ENCODE measurements at regions not wholly inside any gene's neighbourhood (a gene's known extent, or its start where the extent isn't known, plus 50 kb on each side); places are given as distances from the start of the nearest gene placed in this dataset.

- no peak overlapping the region for H4K12ac ChIP-seq (ENCODE audit: low read depth, low read length)
- no peak overlapping the region for H3K4me3 ChIP-seq (ENCODE audit: low read depth, low read length)
- H3K23ac ChIP-seq (ENCODE audit: low read length) = no peak overlapping the region
- no peaks in the 10 kb centered on the region for H3K79me2 ChIP-seq (ENCODE audit: control insufficient read depth, insufficient read depth, low read length, poor library complexity)
- H2BK12ac ChIP-seq (ENCODE audit: low read length) = no peak overlapping the region
- H3K9ac ChIP-seq (ENCODE audit: low read length) = no peak overlapping the region
- no peak overlapping the region for H2BK120ac ChIP-seq (ENCODE audit: insufficient read depth, low read length, poor library complexity)
- H3K4me1 ChIP-seq (ENCODE audit: control insufficient read depth in 1 of 2, insufficient read depth in 2 of 2, low read length in 2 of 2) = no peaks in the 10 kb centered on the region
- H4K8ac ChIP-seq (ENCODE audit: low read depth, low read length) = no peak overlapping the region
- no peaks in the 10 kb centered on the region for H3K27me3 ChIP-seq (ENCODE audit: insufficient read depth, low read length)
- H3K4me2 ChIP-seq (ENCODE audit: low read length) = no peak overlapping the region
- WGBS (ENCODE audit: extremely low coverage, insufficient coverage, insufficient read length) = no CpG with 5 or more reads among the region's 1 CpG
- H3K27ac ChIP-seq (ENCODE audit: low read depth, low read length) = no peak overlapping the region
- no peak overlapping the region for H3K14ac ChIP-seq (ENCODE audit: low read length)
- no peaks in the 10 kb centered on the region for H3K9me3 ChIP-seq (ENCODE audit: insufficient read depth, low read depth, low read length)
- H3K4ac ChIP-seq (ENCODE audit: low read depth, low read length) = no peak overlapping the region
- no peaks in the 10 kb centered on the region for H3K79me1 ChIP-seq (ENCODE audit: low read length)
- H3K36me3 ChIP-seq (ENCODE audit: control insufficient read depth in 1 of 2, insufficient read depth in 2 of 2, low read length in 2 of 2) = no peaks in the 10 kb centered on the region
- DNase-seq = no peak
- H2AFZ ChIP-seq (ENCODE audit: insufficient read depth, low read length, poor library complexity) = no peak overlapping the region
- no peak overlapping the region for H2BK5ac ChIP-seq (ENCODE audit: low read depth, low read length, poor library complexity)
- no peak overlapping the region for H3K18ac ChIP-seq (ENCODE audit: low read length)
- H2AK5ac ChIP-seq (ENCODE audit: low read length) = no peak overlapping the region
- no peak overlapping the region for H4K91ac ChIP-seq (ENCODE audit: low read depth, low read length)
These were observed 235.3 kb upstream of the MME start for GRCh38 chr3:154844863-154845262.

GRCh38 chr3:154843647-154844046 is 236.5 kb upstream of the MME start:
- Histone ChIP-seq H3K9ac (ENCODE audit: low read length) (no peak overlapping the region), H2BK120ac (ENCODE audit: insufficient read depth, low read length, poor library complexity) (no peak overlapping the region), H3K4me1 (ENCODE audit: control insufficient read depth in 1 of 2, insufficient read depth in 2 of 2, low read length in 2 of 2) (no peaks in the 10 kb centered on the region), H3K4me2 (ENCODE audit: low read length) (no peak overlapping the region), H3K4me3 (ENCODE audit: low read depth, low read length) (no peak overlapping the region), H3K9me3 (ENCODE audit: insufficient read depth, low read depth, low read length) (no peaks in the 10 kb centered on the region), H3K27ac (ENCODE audit: low read depth, low read length) (no peak overlapping the region), H4K8ac (ENCODE audit: low read depth, low read length) (no peak overlapping the region), H3K14ac (ENCODE audit: low read length) (no peak overlapping the region), H3K27me3 (ENCODE audit: insufficient read depth, low read length) (no peaks in the 10 kb centered on the region), H3K79me1 (ENCODE audit: low read length) (no peaks in the 10 kb centered on the region), H3K18ac (ENCODE audit: low read length) (no peak overlapping the region), H4K91ac (ENCODE audit: low read depth, low read length) (no peak overlapping the region), H3K79me2 (ENCODE audit: control insufficient read depth, insufficient read depth, low read length, poor library complexity) (no peaks in the 10 kb centered on the region), H2BK5ac (ENCODE audit: low read depth, low read length, poor library complexity) (no peak overlapping the region), H3K36me3 (ENCODE audit: control insufficient read depth in 1 of 2, insufficient read depth in 2 of 2, low read length in 2 of 2) (no peaks in the 10 kb centered on the region), H2AK5ac (ENCODE audit: low read length) (no peak overlapping the region), H2BK12ac (ENCODE audit: low read length) (no peak overlapping the region), H3K23ac (ENCODE audit: low read length) (no peak overlapping the region), H2AFZ (ENCODE audit: insufficient read depth, low read length, poor library complexity) (no peak overlapping the region), H3K4ac (ENCODE audit: low read depth, low read length) (no peak overlapping the region), H4K12ac (ENCODE audit: low read depth, low read length) (no peak overlapping the region)
- no peak for DNase-seq
- WGBS (ENCODE audit: extremely low coverage, insufficient coverage, insufficient read length) = no CpG with 5 or more reads among the region's 1 CpG

GRCh38 chr3:154842536-154842935 is 237.6 kb upstream of the MME start:
- Histone ChIP-seq H3K4me2 (ENCODE audit: low read length) (no peak overlapping the region), H4K12ac (ENCODE audit: low read depth, low read length) (no peak overlapping the region), H2AFZ (ENCODE audit: insufficient read depth, low read length, poor library complexity) (no peak overlapping the region), H3K36me3 (ENCODE audit: control insufficient read depth in 1 of 2, insufficient read depth in 2 of 2, low read length in 2 of 2) (no peaks in the 10 kb centered on the region), H2BK120ac (ENCODE audit: insufficient read depth, low read length, poor library complexity) (no peak overlapping the region), H3K9me3 (ENCODE audit: insufficient read depth, low read depth, low read length) (no peaks in the 10 kb centered on the region), H2BK12ac (ENCODE audit: low read length) (no peak overlapping the region), H3K4ac (ENCODE audit: low read depth, low read length) (no peak overlapping the region), H4K8ac (ENCODE audit: low read depth, low read length) (no peak overlapping the region), H3K14ac (ENCODE audit: low read length) (no peak overlapping the region), H3K79me2 (ENCODE audit: control insufficient read depth, insufficient read depth, low read length, poor library complexity) (no peaks in the 10 kb centered on the region), H4K91ac (ENCODE audit: low read depth, low read length) (no peak overlapping the region), H3K27ac (ENCODE audit: low read depth, low read length) (no peak overlapping the region), H3K79me1 (ENCODE audit: low read length) (no peaks in the 10 kb centered on the region), H3K9ac (ENCODE audit: low read length) (no peak overlapping the region), H2AK5ac (ENCODE audit: low read length) (no peak overlapping the region), H3K4me1 (ENCODE audit: control insufficient read depth in 1 of 2, insufficient read depth in 2 of 2, low read length in 2 of 2) (no peaks in the 10 kb centered on the region), H2BK5ac (ENCODE audit: low read depth, low read length, poor library complexity) (no peak overlapping the region), H3K18ac (ENCODE audit: low read length) (no peak overlapping the region), H3K27me3 (ENCODE audit: insufficient read depth, low read length) (no peaks in the 10 kb centered on the region), H3K4me3 (ENCODE audit: low read depth, low read length) (no peak overlapping the region), H3K23ac (ENCODE audit: low read length) (no peak overlapping the region)
- WGBS (ENCODE audit: extremely low coverage, insufficient coverage, insufficient read length) = no CpG with 5 or more reads among the region's 2 CpGs
- DNase-seq = no peak

GRCh38 chr3:154835639-154836038 is 244.5 kb upstream of the MME start:
- Histone ChIP-seq H3K27me3 (ENCODE audit: insufficient read depth, low read length) (no peaks in the 10 kb centered on the region), H3K79me2 (ENCODE audit: control insufficient read depth, insufficient read depth, low read length, poor library complexity) (no peaks in the 10 kb centered on the region), H2AK5ac (ENCODE audit: low read length) (no peak overlapping the region), H2BK12ac (ENCODE audit: low read length) (no peak overlapping the region), H4K91ac (ENCODE audit: low read depth, low read length) (no peak overlapping the region), H3K4me2 (ENCODE audit: low read length) (no peak overlapping the region), H4K12ac (ENCODE audit: low read depth, low read length) (no peak overlapping the region), H3K14ac (ENCODE audit: low read length) (no peak overlapping the region), H3K4me1 (ENCODE audit: control insufficient read depth in 1 of 2, insufficient read depth in 2 of 2, low read length in 2 of 2) (no peaks in the 10 kb centered on the region), H3K79me1 (ENCODE audit: low read length) (no peaks in the 10 kb centered on the region), H3K9me3 (ENCODE audit: insufficient read depth, low read depth, low read length) (no peaks in the 10 kb centered on the region), H3K23ac (ENCODE audit: low read length) (no peak overlapping the region), H3K27ac (ENCODE audit: low read depth, low read length) (no peak overlapping the region), H2AFZ (ENCODE audit: insufficient read depth, low read length, poor library complexity) (no peak overlapping the region), H2BK5ac (ENCODE audit: low read depth, low read length, poor library complexity) (no peak overlapping the region), H3K36me3 (ENCODE audit: control insufficient read depth in 1 of 2, insufficient read depth in 2 of 2, low read length in 2 of 2) (peaks cover 0 to 2% of the 10 kb centered on the region in 2 experiments), H3K4ac (ENCODE audit: low read depth, low read length) (no peak overlapping the region), H3K9ac (ENCODE audit: low read length) (no peak overlapping the region), H2BK120ac (ENCODE audit: insufficient read depth, low read length, poor library complexity) (no peak overlapping the region), H3K4me3 (ENCODE audit: low read depth, low read length) (no peak overlapping the region), H3K18ac (ENCODE audit: low read length) (no peak overlapping the region), H4K8ac (ENCODE audit: low read depth, low read length) (no peak overlapping the region)
- WGBS (ENCODE audit: extremely low coverage, insufficient coverage, insufficient read length) = no CpG with 5 or more reads among the region's 3 CpGs
- DNase-seq = no peak
